HG02852 (cell line): ENCODE measurements at regions not wholly inside any gene's neighbourhood (a gene's known extent, or its start where the extent isn't known, plus 50 kb on each side); places are given as distances from the start of the nearest gene placed in this dataset.

Source experiments
- ATAC-seq: cut with Tn5 transposase; IDR thresholded peaks from one replicate; pipeline ENCODE4 v1.9.1; 2021; ENCODE audit warnings: mild to moderate bottlenecking, moderate library complexity; ENCODE audit not compliant: unreplicated experiment

DNA sequence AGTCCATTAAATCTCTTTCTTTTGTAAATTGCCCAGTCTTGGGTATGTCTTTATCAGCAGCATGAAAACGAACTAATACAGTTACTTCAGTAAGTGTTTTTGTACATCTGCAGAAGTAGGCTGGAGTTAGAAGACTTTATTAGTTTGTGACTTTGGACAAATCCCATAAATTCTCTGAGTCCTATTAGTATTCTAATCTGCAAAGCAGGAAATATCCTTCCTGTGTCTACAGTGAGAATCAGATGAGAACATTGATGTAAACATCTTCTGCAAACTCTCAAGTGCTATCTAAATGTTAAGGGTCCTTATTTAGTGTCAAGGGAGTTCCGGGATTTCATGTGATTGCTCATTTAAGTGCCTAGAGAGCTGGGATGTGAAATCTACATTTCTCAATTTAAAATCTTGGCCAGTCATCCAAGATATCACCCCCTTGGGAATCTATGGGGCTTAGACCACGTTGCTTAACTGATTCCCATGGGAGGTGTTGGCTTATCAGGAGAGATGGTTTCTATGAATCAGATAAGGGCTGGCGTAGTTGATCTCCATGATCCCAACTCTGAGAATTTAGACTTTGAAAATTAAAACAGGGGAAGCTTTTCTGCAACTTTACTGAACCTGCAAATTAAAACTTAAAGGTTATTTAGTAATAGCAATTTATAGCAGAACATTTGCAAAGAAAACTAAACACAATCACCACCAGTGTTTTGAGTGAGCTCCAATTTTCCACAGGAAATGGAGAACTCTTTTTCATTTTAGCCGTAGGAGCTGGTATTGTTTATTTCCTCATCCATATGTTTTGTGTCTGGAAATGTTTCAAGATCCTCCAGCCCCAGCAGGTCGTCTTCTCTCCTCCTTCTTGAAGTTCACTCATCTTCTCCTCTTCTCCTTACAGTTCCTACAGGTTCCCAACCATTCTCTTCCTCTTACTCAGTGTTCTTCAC lies 241.6 kb upstream of the CD180 start:
- ATAC-seq = no peak

DNA sequence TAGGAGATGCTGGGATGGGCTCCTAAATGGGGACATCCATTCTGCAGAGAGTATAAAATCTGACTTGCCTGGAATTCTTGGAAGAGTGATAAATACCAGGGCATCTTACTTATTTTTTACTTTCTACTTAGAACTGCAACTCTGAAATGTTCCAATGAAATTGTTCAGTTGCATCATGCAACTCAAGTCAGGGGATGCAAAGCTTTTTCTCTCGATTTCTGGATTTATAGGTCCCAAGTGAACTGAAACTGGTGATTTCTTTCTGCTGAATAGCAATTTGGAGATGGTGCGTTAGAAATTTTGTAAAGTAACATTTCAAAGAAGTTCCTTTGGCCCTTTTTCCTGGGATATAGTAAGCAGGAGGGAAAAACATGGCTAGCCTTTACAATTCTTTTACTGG lies 238.4 kb upstream of the CD180 start:
- ATAC-seq = no peak

DNA sequence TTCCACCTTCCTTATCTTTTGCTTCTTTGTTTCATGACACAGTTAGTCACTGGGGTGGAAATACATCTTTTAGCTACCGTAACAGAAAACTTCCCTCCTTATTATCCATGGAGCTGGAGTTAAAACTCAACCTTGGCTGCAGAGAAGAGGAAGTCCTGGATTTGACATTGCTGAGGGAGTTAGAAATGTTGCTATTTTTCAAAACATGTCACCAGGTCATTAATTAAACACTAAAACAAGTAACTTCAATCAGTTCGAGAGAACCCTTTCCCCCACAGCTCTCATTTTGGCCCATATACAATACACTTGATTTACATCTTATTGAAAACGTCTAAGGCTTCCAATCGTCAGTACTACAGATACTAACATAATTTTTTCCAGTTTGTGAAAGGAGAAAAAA lies 237.9 kb upstream of the CD180 start:
- no peak for ATAC-seq

DNA sequence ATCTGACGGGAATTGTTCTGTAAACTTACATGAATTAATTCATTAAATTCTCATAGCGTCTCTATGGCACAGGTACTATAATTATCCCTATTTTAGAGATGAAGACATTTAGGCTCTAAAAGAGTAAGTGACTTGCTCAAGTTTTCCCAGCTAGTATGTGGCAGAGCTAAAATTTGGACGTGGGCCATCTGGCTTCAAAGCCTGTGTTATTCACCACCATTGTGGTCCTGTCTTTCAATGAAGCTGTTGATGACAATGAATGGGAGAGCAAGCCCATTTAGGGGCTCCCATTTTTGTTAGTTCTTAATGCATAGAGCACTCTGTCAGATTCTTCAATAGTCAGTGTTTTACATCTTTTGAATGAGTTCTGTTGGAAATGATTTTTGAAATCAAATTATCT lies 236.0 kb upstream of the CD180 start:
- no peak for ATAC-seq

DNA sequence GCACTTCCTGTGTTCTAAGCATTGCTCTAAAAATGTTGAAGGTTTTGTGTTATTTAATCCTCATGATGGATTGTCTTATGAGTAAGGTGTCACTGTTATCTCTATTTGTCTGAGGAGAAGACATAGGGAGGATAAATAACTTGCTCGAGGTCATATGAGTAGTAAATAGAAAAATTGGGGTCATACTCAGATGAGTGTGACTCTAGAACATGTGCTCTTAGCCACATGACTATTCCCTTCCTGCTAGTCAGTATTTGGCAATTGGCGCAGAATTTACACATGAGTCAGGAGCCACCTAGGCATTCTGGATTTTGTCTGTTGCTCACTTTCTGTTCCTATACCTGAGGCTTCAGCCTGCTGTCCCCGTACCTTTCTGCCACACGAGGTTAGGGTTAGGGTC lies 234.6 kb upstream of the CD180 start:
- ATAC-seq = no peak

DNA sequence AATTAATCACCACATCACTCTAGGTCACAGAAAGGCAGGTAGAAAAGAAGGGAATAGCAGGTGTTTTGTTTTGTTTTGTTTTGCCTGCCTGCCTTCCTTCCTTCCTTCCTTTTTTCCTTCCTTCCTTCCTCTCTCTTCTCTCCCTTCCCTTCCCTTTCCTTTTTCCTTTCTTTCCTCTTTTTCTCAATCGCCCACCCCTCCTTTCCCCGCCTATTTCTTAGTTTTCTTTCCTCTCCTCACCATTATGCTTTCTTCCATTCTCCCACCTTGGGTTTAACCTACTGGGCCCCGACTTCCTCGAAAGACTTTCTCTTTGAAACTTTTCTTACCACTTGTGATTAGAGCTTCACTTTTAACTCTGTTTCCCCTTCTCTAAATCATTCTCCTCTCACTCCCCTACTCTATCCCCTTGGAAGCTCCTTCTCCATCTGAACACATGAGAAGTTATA lies 231.3 kb upstream of the CD180 start:
- ATAC-seq = no peak

DNA sequence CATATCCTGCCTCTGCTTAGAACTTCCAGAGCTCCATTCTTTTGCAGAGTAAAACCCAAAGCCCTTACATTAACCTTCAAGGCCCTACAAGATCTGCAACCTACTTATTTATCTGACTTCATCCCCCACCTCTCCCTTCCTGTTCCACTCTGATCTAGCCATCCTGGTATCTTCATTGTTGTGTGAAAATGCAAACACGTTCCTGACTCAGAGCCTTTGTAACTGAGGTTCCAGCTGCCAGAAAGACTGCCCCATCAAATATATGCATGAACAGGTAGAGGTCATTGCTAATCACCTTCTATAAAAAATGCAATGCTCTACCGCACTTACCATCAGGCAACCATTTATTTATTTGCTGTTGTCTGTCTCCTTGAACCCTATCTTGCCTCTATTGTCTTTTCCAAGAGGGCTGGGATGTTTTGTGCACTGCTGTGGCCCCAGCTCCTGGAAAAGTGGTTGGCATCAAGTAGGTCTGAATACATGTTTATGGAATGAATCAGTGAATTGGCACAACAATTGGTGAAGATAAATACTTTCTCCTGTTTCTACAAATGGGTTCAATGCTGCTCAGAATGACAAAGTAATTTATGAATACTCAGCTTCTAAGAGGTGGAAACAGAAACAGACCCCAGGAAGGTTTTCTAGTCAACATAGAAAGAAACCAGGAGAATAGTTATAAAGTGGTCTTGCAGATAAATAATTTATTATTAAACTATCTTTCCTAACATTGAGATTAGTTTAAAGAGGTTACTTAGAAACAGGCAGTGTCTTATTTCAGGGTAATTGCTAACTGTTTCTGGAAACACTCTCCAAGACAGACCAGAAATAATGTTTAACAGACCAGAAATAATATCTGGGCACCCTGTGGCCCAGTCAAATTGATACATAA lies 230.6 kb upstream of the CD180 start:
- no peak for ATAC-seq

DNA sequence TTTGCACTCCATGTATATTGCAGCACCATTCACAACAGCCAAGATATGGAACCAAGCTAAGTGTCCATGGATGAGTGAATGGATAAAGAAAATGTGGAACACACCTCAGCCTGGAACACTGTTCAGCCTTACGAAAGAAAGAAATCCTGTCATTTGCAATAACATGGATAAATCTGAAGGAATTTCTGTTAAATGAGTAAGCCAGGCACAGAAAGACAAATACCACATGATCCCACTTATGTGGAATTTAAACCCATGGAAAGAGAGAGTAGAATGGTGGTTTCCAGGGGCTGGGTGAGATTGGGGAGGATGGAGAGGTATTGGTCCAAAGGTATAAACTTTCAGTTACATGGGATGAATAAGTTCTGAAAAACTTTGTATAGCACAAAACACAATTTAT lies 228.9 kb upstream of the CD180 start:
- ATAC-seq = no peak

DNA sequence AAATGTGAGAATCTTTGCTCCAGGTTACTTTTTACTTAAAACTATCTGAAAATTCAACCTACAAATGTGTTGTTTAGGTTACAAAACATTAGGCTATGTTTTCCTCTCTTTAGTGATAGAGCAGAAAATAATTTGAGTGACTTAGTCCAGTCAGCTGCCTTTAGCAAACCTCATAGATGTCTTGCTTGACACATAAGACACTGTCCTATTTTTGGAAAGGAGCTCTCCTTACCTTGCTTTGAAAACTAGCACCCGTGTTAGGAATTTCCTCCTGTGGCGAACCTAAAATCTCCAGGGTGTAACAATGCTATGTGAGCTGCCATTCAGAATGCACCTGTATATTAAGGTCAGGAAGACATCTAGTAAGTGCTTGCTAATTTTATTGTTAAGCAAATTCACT lies 221.2 kb upstream of the CD180 start:
- ATAC-seq = no peak

DNA sequence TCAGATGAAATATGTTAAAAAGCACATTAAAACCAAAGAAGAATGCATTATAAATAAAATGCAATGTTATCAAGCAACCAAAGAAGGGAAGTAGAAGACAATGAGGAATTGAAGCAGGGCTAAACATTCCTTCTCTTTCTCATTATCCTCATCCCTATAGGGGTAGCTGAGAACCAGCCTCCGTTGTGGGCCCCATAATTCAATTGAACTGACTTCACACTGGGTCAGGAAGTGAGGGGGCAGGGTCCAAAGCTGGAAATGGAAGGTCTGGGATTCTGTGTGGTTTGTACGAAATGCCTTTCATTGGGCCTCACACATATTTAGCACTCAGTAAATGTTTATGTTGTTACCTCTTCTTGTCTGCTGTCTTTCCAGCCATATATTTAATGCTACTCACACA lies 220.4 kb upstream of the CD180 start:
- ATAC-seq = no peak

DNA sequence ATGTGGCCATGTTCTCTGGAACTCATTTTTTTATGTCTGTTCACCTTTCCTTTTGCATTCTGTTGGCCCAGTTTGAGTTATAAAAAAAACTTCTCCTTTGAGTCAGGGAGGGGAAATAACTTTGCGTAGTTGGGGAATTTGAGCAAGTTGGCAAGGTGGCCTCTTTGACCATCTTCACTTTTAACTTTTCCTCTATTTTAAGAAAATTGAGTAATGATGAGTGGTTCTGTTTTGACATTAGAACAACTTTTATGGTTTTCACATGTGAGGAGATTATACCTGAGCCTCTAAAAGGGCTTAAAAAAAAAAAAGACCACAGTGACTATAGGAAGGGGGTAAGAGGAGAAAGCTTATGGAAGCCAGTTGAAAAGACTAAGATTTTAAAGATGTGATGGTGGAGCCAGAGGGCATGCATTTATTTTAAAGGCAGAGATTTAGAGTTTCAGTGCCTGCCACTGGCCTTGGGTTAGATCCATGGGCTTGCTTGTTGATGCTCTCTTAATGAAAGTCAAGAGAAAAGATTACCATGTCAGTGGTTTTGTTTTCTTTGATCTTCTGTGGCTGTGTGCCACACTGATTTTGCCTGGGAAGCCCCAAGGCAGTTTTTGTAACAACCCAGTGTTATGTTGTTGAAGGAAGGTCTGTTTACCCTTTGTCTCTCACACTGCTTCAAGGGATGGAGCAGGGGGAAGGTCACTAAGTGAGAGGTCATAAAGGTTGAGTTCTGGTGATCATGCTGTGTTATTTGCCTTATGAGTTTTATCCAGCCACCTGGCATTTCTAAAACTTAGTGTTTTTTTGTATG lies 219.7 kb upstream of the CD180 start:
- no peak for ATAC-seq

DNA sequence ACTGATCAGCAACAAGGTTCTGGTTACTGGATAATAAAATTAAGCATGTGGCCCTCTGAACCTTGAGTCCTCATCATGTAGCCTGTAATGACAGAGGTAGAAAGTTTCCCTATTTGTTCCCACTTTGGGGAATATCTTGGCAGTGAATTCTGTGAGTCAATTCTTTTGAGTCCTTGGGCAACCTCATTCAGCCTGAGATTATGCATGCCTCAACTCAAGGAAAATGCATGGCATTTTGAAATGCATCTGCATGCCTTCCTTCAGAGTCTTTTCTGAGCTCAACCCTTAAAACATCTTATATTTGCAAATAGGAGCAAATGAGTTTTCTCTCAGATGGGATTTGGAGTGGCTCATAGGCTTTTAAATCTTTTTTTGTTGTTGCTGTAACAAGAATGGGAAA lies 218.1 kb upstream of the CD180 start:
- ATAC-seq = no peak

DNA sequence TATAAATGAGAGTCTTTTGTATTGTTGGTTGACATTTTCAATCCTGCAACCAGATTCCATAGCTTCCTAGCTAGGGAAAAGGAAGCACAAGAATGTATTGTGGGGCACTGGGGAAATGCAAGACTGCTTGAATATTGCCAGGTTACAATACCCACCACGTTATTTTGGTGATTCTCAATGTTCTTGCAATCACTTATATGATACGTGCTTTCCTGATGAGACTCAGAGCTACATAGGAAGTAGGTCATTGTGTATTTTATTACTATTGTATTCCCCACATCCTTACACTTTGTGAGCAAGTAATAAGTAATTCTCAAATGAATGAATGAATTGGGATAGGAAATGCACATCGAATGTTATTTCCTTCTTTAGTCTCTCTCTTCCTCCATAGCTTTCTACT lies 217.1 kb upstream of the CD180 start:
- ATAC-seq = no peak

DNA sequence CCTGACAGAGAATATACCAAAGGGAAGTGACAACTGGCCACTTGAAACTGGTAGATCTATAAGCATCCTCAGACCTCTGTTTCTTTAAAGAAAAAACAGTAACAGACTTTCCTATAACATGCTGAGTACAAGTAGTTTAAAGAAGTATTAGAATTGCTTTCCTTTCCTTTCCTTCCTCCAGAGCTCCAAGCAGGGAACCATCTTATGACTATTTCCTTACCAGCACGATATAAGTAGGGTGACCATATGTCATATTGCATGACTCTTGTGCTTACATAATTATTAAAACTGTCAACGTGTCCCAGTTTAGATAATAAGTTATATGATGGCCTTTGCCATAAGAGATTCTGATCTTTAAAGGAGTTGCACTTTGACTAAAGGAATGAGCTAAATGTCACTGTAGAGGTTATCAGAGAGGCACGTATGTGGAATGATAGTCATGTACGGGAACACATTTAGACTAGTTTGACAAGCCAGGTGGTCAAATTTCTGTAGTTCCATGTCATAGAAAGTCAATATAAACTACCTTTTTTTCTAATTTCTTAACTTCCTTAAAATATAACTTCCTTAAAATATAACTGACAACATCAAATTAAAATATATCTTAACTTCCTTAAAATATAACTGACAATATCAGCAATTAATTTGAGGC lies 212.7 kb upstream of the CD180 start:
- ATAC-seq = no peak

DNA sequence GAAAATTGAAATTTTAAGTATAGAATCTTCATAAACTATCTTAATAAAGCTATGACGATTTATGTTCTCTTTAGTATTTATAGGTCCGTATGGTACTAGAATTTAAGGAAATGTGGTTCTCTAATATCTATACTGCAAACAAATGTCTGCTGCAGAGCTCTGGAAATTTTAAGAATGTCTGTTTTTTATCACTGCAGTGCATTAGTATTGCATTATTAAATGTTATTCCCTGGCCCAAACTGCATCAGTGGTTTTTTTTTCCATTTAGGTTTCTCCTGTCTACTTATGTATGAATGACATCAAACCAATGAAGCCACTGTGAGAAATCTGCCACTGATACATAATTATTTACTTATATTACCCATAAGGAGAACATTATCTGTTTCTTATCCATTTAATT lies 211.4 kb upstream of the CD180 start:
- no peak for ATAC-seq

DNA sequence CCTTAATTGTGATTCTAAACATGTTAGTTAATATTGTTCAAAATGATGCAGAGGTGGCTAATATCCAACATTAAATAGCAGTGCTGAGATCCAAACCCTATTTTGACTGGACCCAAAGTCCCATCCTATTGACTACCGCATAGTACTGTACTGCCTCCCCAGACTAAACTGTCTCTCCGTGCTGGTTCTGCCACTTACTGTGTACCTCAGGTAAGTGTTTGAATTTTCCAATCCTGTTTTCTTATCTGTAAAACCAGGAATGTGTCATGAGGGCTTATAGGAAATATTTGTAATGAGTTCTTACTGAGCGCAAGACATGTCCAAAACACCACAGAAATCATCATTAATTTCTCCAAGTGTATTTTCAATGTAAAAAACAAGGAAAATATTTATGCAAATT lies 209.2 kb upstream of the CD180 start:
- ATAC-seq = no peak

DNA sequence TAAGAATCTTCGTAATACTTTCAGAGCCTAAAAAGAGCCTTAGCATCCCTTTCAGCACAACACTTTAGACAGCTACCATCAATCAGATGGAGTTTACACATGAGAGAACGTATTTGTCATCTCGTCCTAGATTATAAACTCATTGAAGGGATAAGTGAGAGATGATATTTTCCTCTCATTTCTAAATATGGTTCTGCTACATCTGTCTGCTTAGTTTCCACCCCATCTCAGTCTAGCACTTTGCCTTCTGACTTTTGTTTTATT lies 208.4 kb upstream of the CD180 start:
- ATAC-seq = no peak

DNA sequence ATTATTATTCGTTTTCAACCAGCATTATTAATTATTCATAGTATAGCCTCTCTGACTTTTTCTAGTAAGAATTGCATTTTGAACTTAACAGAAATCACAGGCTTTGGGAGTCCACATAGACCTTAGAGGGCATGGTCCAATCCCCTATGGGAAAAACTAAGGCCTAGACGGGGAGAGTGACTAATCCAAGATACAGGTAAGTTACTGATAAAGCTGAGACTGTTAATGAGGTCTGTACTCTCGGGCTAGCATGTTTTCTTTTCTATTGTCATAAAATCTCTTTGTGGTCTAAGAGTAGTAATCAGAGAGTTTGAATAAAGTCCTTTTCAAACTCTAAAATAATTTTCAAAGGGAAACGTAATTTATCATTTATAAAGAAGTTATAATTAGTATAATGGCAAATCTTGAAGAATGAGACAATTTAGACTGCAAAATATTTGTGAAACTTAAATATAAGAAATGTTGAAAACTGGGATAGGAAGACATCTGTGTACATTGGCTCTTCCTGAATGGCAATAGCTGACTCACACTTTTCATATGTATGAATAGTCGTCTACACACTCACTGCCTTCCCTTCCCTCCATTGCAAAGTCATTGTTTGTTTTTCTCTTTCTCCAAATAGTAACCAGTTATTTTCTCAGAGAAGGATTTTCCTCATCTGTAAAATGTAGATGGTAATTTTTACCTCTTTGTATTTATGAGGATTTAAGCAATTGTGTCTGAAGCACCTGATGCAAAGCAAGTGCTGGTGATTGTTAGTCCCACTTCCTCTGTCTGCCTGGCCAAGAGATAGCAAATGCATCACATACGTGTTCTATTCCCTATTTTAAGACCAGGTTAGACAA lies 207.9 kb upstream of the CD180 start:
- ATAC-seq = no peak

DNA sequence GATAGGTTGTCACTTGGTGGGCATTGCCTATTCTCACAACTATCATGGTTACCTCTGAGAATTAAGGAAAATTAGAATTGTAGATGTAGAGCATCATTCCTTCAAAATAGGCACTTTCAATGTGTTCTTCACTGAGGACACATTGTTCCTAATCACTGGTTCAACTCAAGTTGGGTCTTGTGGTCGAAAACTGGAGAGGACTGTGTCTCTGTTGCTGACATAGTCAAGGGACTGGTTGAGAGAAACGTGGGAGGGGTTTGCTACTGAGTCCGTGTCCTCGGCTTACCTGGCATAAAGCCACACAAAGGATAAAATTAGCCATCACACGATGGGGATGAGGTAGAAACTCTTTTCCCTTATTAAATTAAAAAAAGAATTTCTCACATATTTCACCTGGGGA lies 205.9 kb upstream of the CD180 start:
- ATAC-seq = no peak

DNA sequence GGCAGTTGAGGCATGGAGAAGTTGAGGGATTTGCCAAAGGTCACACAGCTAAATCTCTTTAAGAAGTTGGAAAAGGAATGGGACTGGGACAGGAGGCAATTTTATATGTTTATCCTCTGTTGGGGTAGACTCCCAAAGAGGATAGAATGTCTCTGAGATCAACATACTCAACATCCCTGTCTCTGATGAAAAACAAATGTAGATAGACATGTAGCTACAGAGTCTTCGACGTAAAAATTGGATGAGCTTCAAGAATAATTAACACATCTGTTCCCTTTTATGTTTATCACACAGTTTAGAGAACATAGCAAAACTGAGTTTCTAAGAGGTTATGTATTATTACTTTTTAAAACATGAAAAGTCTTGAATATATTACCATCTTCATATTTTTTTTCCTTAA lies 204.6 kb upstream of the CD180 start:
- no peak for ATAC-seq
